ENCODE measurements at regions not wholly inside any gene's neighbourhood (a gene's known extent, or its start where the extent isn't known, plus 50 kb on each side); places are given as distances from the start of the nearest gene placed in this dataset.

DNA sequence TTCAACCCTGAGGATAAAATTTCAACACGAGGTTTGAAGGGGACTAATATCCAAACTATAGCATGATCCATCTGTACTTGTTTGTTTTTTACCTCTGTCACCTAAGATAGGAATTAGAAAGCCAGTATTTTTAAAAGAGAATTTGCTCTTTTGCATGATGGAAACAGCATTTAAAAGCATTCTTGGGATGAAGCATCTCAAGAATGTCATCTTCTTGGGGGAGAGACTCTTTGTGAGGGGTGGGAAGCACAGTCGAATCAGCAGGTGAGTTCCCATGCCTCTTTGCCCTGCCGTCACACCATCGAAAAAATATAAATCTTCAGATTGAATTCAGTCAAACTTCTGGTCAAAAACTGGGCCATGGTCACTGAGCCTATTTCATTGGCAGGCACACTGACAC is 55.3 kb upstream of the BCHE start:
- Mint-ChIP-seq H3K4me3 (no peak overlapping the region), H3K27ac (no peak overlapping the region), H3K27me3 (no peaks in the 10 kb centered on the region)

More for the DNA sequence above, 55.3 kb upstream of the BCHE start:
- Histone ChIP-seq H3K36me3 (ENCODE audit: control insufficient read depth in 2 of 2, extremely low read depth in 1 of 2, insufficient read depth in 1 of 2, low read length in 1 of 2) (no peaks in the 10 kb centered on the region), H3K9me3 (no peaks in the 10 kb centered on the region), H3K27me3 (replicated peaks in 1 of 2; ENCODE audit: control insufficient read depth in 2 of 2, extremely low read depth in 1 of 2, insufficient read depth in 2 of 2, low read length in 1 of 2) (no peaks in the 10 kb centered on the region), H3K4me3 (ENCODE audit: control insufficient read depth in 1 of 2, extremely low read depth in 1 of 2, low read length in 1 of 2) (no peak overlapping the region), H3K4me1 (ENCODE audit: control insufficient read depth in 1 of 2, extremely low read depth in 1 of 2, insufficient read depth in 2 of 2, low read length in 2 of 2) (no peaks in the 10 kb centered on the region), H3K27ac (ENCODE audit: low read length) (no peak overlapping the region)
- no peak for DNase-seq
- ChIA-PET POLR2A (no interaction called here), CTCF (no interaction called here)
- no peaks in the 10 kb centered on the region for H3K4me1 Mint-ChIP-seq
- H3K36me3 Mint-ChIP-seq: no peaks in the 10 kb centered on the region
- no peak for ATAC-seq (replicated peaks in 1 of 4)
- H3K9me3 Mint-ChIP-seq: peaks cover 0 to 4% (median 4%) of the 10 kb centered on the region in 3 donors
- 82% methylated on average over 3 of the region's 4 CpGs for WGBS (ENCODE audit: insufficient coverage)
